HG03565 (cell line): ENCODE measurements at regions not wholly inside any gene's neighbourhood (a gene's known extent, or its start where the extent isn't known, plus 50 kb on each side); places are given as distances from the start of the nearest gene placed in this dataset.
A peak's percentile ranks its signal among the peaks of the same experiment; 100 is the strongest.
"Not testable (repeated sequence)": the region's sequence is repeated elsewhere in the genome, so short reads cannot be mapped to it uniquely, and the experiment has no call there.

Experiments
- ATAC-seq: cut with Tn5 transposase; IDR thresholded peaks from one replicate; pipeline ENCODE4 v1.9.1; 2021; ENCODE audit warnings: mild to moderate bottlenecking, moderate library complexity; ENCODE audit not compliant: unreplicated experiment

GRCh38 chr2:36302911-36303310 is 52.7 kb upstream of the CRIM1 start:
- no peak for ATAC-seq

- no peak for ATAC-seq
Measured at GRCh38 chr2:36301843-36302242, 53.7 kb upstream of the CRIM1 start.

- peak; percentile 41 for ATAC-seq
Measured at GRCh38 chr2:36300697-36301096, 54.9 kb upstream of the CRIM1 start.

- ATAC-seq = no peak
Measured at GRCh38 chr2:36296798-36297197, 58.8 kb upstream of the CRIM1 start.

- ATAC-seq = no peak
Measured at GRCh38 chr2:36294316-36294721, 61.3 kb upstream of the CRIM1 start.

GRCh38 chr2:36290306-36290856 is 65.2 kb upstream of the CRIM1 start:
- no peak for ATAC-seq

GRCh38 chr2:36289731-36290130 is 65.8 kb upstream of the CRIM1 start:
- no peak for ATAC-seq

- no peak for ATAC-seq
Measured at GRCh38 chr2:36287363-36288275, 68.0 kb upstream of the CRIM1 start.

- ATAC-seq = not testable (repeated sequence)
Measured at GRCh38 chr2:36279506-36279905, 76.1 kb upstream of the CRIM1 start.

GRCh38 chr2:36277881-36278523 is 77.6 kb upstream of the CRIM1 start:
- no peak for ATAC-seq

- peak; percentile 68 for ATAC-seq
Measured at GRCh38 chr2:36277146-36277808, 78.3 kb upstream of the CRIM1 start.

GRCh38 chr2:36271266-36271665 is 84.3 kb upstream of the CRIM1 start:
- no peak for ATAC-seq

GRCh38 chr2:36270758-36271157 is 84.8 kb upstream of the CRIM1 start:
- ATAC-seq = no peak

GRCh38 chr2:36267194-36267593 is 88.4 kb upstream of the CRIM1 start:
- ATAC-seq = no peak

- no peak for ATAC-seq
Measured at GRCh38 chr2:36266536-36267121, 88.9 kb upstream of the CRIM1 start.

GRCh38 chr2:36262581-36262980 is 93.0 kb upstream of the CRIM1 start:
- ATAC-seq = no peak

- ATAC-seq = no peak
Measured at GRCh38 chr2:36255863-36256262, 99.7 kb upstream of the CRIM1 start.

- ATAC-seq = no peak
Measured at GRCh38 chr2:36253086-36253485, 102.5 kb upstream of the CRIM1 start.

- peak; percentile 93 for ATAC-seq
Measured at GRCh38 chr2:36246320-36246990, 109.1 kb upstream of the CRIM1 start.

- no peak for ATAC-seq
Measured at GRCh38 chr2:36245651-36246050, 109.9 kb upstream of the CRIM1 start.
